GM12864 (cell line): ENCODE measurements at regions not wholly inside any gene's neighbourhood (a gene's known extent, or its start where the extent isn't known, plus 50 kb on each side); places are given as distances from the start of the nearest gene placed in this dataset.

ENCODE experiments used
- DNase-seq: peaks from one replicate; pipeline ENCODE4 v3.0.0-alpha.2; 2011; ENCODE audit warnings: low read depth
- H3K4me3 ChIP-seq: 2 replicates; pipeline ENCODE4 v1.5.1; 2011; ENCODE audit warnings: mild to moderate bottlenecking, low read depth, low read length, control low read depth
- TF ChIP-seq, protein P1 (sequence below): IDR thresholded peaks from 2 replicates; pipeline ENCODE4 v1.5.1; 2011; ENCODE audit warnings: low read depth, mild to moderate bottlenecking, moderate library complexity, low read length, control low read depth, inconsistent platforms; ENCODE audit errors: missing control alignments

- no peak overlapping the region for H3K4me3 ChIP-seq
- TF ChIP-seq, protein P1, sequence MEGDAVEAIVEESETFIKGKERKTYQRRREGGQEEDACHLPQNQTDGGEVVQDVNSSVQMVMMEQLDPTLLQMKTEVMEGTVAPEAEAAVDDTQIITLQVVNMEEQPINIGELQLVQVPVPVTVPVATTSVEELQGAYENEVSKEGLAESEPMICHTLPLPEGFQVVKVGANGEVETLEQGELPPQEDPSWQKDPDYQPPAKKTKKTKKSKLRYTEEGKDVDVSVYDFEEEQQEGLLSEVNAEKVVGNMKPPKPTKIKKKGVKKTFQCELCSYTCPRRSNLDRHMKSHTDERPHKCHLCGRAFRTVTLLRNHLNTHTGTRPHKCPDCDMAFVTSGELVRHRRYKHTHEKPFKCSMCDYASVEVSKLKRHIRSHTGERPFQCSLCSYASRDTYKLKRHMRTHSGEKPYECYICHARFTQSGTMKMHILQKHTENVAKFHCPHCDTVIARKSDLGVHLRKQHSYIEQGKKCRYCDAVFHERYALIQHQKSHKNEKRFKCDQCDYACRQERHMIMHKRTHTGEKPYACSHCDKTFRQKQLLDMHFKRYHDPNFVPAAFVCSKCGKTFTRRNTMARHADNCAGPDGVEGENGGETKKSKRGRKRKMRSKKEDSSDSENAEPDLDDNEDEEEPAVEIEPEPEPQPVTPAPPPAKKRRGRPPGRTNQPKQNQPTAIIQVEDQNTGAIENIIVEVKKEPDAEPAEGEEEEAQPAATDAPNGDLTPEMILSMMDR = no peak
- no peak for DNase-seq
Observed at GRCh38 chr13:62973804-62974203, 1558.2 kb upstream of the PCDH20 start.

GRCh38 chr13:62964522-62964921 lies 1548.9 kb upstream of the PCDH20 start:
- TF ChIP-seq, protein P1 = no peak
- no peak overlapping the region for H3K4me3 ChIP-seq
- no peak for DNase-seq

GRCh38 chr13:62960723-62961122 lies 1545.1 kb upstream of the PCDH20 start:
- DNase-seq = no peak
- TF ChIP-seq, protein P1 = no peak
- H3K4me3 ChIP-seq = no peak overlapping the region

- no peak for DNase-seq
- H3K4me3 ChIP-seq = no peak overlapping the region
- TF ChIP-seq, protein P1 = no peak
Observed at GRCh38 chr13:62933809-62934208, 1518.2 kb upstream of the PCDH20 start.

DNA sequence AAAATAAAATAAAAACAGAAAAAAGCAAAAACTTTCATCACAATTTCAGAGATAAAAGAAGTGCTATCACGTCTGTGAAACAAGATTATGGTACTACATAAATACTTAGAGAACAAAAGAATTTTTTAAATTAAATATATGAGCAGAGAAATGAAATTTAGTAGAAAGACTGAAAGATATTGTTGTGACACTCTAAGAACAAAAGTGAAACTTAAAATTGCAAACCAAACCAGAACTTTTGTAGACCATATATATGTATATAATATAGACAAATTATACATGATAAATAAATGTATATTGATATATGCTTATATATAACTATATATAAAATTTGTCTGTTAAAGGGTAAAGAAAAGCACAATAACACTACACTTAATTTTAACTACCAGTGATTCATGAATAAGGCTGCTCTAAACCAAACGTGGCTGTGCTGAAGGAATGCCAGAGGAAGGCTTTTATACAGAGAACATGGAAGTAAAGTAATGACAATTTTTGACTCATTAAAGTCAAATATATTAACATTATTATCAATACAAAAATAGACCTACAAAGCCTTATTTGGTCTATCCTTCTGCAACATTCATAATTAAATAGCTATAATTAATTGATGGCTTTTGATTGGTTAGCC lies 1516.7 kb upstream of the PCDH20 start:
- TF ChIP-seq, protein P1 = no peak
- no peak overlapping the region for H3K4me3 ChIP-seq
- DNase-seq = no peak

DNA sequence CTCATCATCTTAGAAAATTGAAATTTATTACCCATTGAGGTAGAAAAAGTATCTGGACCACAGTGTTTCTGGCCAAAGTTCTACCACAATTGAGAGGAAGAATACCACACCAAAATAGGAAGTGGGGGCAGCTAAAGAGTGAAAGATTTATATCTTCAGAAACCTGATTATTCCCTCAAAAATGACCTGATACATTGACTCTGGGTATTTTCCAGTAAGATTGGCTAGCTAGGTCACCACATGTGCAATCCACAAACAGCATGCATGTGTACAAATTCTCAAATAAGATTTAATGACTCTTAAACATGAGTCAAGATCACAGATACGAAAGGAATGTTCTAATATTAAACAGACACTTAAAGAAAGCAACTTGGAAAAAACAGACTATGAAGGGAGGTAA lies 1516.2 kb upstream of the PCDH20 start:
- H3K4me3 ChIP-seq = no peak overlapping the region
- TF ChIP-seq, protein P1 = no peak
- DNase-seq = no peak

DNA sequence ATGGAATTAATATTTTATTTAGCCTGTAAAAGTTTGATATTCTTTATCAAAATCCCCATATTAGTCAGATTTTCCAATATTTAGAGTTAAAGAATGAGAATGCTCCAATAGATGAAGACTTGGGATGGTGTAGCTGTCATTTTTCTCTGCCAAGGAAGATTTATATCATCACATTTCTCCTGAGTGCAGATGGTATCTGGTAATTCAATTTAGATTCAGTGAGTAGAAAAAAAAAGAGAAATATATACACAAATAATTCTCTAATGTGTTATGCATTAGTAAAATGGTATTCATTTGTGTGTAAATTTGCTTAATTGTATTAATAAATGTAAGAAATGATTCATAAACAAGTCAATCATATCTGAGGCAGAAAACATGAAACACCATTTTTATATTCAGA lies 1508.7 kb upstream of the PCDH20 start:
- no peak for DNase-seq
- H3K4me3 ChIP-seq = no peak overlapping the region
- TF ChIP-seq, protein P1 = no peak
